Iris pigment epithelial cell (primary cell): ENCODE measurements at regions not wholly inside any gene's neighbourhood (a gene's known extent, or its start where the extent isn't known, plus 50 kb on each side); places are given as distances from the start of the nearest gene placed in this dataset.
A peak's percentile ranks its signal among the peaks of the same experiment; 100 is the strongest.
"Not testable (repeated sequence)": the region's sequence is repeated elsewhere in the genome, so short reads cannot be mapped to it uniquely, and the experiment has no call there.

Experiments used
- DNase-seq: peaks from one replicate; pipeline ENCODE4 v3.0.0-alpha.2; 2011; ENCODE audit warnings: low read depth

DNA sequence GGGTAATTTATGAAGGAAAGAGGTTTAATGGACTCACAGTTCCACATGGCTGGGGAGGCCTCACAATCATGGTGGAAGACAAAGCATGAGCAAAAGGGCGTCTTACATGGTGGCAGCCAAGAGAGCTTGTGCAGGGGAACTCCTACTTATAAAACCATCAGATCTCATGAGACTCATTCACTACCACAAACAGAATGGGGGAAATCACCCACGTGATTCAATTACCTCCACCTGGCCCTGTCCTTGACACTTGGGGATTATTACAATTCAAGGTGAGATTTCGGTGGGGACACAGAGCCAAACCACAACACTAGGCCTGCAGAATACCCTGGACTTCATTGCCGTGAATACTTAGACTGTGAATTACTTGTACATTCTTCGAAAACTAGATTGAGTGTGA, 431.7 kb upstream of the TENM3 start:
- DNase-seq: not testable (repeated sequence)

DNA sequence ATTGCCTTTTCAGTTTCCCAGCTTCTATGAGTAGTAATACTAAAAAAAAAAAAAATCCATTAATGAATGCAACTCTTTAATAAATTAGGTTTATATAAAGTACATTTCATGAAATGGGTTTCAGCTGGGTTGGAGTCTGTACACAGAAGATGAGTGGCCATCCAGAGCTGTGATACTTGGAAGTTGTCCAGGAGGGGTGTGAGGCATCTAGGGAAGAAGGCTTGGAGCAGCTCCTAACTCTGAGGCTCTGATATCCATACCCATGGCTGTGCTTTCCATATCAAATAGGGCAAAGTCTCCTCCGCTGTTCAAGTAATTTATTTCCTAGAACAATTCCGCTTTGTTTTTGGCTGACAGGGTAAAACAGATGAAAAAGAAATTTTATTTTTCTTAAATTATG, 423.3 kb upstream of the TENM3 start:
- DNase-seq: no peak

DNA sequence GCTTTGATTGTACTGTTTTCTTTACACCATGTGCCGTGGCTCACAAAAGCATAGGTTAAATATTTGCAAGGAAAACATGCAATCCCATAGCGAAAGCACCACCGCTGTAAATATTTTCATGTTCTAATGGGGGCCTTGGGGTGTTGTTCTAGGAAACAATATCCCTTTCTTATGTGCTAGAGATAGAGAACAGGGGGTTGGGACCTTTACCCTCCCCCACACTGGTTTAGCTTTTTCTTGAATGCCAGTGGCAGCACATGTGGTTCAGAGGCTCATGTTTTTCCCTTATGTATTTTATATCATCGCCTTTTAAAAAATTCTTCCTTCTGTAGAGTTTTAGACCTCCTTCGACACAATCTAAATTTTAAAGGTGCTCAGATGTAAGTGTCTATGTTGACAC, 422.6 kb upstream of the TENM3 start:
- DNase-seq: no peak

- DNase-seq: peak; percentile 61
Measured at GRCh38 chr4:181821039-181822004, 421.9 kb upstream of the TENM3 start.

DNA sequence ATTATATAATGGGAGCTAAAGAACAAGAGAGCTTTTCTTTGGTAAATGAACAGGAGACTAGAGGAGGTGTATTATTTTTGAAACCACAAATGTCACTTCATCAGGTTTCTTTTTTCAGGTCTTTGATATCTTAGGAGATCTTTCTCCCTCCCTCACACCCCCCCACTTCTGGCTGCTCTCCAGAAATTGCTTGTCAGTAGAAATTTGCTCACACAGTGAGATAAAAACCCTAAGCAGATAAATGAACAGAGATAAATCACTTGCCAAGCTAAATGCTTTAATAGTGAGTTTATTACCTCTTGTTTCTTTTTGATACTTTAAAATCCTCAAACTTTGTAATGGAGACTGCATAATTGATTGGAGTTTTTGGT, 421.2 kb upstream of the TENM3 start:
- DNase-seq: peak; percentile 35

DNA sequence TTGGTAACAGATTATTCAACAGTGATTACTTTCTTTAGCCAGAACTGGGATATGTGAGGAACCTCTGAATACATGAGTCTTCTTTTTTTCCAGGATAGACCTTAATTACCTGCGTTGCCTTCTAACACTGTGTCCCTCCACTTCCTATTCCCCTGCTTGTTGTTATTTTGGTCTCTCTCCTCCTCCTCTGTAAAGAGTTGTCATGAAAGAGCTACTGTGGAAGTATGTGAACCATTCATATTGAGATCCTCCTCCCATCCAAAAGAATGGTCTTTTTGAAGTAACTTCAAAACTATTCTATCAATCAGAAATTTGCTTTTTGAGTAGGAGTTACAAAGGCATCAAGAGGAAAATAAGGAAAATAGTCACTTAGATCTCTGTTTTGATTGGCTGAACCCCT, 420.0 kb upstream of the TENM3 start:
- no peak for DNase-seq

- DNase-seq: no peak
Measured at GRCh38 chr4:181823645-181824044, 419.6 kb upstream of the TENM3 start.

- no peak for DNase-seq
Measured at GRCh38 chr4:181825564-181825963, 417.6 kb upstream of the TENM3 start.

- no peak for DNase-seq
Measured at GRCh38 chr4:181827246-181827645, 416.0 kb upstream of the TENM3 start.

GRCh38 chr4:181830404-181831035, 412.7 kb upstream of the TENM3 start:
- DNase-seq: no peak

DNA sequence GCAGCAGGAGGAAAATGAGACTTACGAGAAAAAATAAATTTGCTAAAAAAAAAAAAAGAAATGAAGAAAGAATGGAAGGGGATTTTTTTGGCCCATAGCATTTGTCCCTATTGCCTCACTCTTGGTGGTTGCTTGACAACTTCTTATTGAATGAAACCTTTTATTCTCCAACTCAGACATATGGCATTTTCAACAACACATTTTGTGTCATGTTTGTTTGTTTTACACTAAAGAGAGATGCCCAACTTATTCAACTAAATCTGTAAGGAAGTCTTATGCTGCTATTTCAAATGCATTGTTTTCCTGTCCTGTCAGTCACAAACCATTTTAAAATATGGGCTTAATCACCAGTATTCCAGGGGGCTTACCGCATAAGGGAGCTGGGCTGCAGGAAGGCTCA, 409.1 kb upstream of the TENM3 start:
- DNase-seq: no peak

DNA sequence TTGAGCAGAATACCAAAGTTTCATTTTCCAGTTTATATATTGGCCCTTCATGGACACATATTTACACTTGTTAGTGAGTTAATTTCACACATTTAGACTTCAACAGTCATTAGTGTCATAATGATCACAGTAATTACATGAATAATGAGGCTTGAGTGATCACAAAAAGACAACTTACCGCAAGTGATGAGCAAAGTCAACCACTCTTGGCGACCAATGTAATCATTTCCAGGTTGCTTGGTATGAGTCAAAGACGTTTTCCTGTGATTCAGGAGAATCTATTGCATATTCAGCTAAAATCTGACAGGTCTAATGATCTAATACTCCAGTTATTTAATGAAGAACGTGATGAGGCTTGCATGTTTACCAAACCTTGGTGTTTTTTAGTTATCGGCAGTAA, 407.9 kb upstream of the TENM3 start:
- no peak for DNase-seq

DNA sequence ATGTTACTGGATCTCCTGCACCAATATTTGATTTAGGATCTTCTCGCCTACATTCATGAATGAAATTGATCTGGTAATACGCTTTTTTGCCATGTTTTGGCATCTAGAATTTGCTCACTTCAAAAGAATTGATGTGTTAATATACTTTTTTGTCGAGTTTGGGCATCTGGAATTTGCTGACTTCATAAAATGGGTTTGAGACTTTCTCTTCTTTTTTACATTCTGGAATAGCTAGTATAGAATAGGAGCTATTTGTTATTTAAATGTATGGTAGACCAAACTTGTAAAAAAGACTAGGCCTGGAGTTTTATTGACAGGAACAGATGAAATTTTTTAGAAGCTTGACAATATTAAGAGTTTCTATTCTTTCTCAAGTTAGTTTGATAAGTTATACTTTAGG, 404.9 kb upstream of the TENM3 start:
- no peak for DNase-seq

DNA sequence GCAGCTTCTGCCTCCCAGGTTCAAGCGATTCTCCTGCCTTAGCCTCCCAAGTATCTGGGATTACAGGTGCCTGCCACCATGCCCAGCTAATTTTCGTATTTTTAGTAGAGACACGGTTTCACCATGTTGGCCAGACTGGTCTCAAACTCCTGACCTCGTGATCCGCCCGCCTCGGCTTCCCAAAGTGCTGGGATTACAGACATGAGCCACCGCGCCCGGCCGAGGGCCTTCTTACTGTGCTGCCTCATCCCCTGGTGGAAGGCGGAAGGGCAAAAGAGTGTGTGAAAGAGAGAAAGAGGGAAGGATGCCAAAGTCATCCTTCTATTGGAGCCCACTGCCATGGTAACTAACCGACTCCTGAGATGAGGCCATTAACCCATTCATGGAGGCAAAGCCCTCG, 399.4 kb upstream of the TENM3 start:
- DNase-seq: not testable (repeated sequence)

GRCh38 chr4:181845617-181846016, 397.6 kb upstream of the TENM3 start:
- DNase-seq: no peak

DNA sequence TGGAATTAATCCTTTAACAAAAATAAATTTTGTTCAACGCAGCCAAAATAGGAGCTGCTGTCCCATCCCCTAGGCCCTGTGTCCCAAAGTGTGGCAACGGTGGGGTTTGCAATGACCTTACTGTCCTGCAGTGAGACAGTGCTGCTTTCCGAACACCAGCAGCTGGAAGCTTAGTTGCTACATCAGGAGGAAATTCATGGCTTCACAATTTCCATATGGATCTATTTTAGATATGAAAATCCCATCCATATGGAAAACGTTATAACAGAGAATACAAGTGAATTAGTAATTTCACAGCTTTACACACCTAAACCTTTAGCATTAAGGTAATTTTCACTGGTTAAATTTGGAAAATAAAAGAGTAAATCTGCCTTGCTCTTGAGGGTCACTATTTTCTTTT, 396.3 kb upstream of the TENM3 start:
- no peak for DNase-seq

DNA sequence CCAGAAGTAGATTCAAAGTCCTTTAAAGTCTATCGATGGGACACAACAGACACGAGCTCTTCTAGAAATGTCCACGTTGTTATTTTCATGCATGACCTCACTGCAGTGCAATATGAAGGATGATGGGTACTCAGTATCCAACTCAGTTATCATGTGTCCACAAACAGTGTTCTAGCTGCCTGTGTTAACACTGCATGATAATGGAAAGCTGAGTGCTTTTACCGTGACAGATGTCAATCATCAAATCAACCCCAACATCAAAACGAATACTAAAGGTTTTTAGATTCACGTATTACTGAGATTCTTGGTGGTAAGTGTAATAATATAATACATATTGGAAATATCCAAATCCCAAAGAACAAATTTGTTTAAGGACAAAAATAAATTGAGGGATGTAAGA, 394.8 kb upstream of the TENM3 start:
- DNase-seq: no peak

GRCh38 chr4:181849472-181849871, 393.7 kb upstream of the TENM3 start:
- DNase-seq: no peak

- DNase-seq: no peak
Measured at GRCh38 chr4:181853881-181854511, 389.2 kb upstream of the TENM3 start.

GRCh38 chr4:181855307-181855706, 387.9 kb upstream of the TENM3 start:
- DNase-seq: no peak

DNA sequence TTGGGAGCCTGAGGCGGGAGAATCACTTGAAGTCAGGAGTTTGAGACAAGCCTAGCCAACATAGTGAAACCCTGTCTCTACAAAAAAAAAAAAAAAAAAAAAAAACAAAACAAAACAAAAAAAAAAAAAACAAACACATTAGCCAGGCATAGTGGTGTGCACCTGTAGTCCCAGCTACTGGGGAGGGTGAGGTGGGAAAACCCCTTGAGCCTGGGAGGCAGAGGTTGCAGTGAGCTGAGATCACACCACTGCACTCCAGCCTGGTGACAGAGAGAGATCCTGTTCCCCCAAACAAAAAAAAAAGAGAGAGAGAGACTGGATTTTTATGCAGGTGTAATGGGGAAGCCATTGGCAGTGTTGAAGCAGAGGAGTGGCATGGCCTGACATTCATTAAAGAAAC, 385.7 kb upstream of the TENM3 start:
- DNase-seq: not testable (repeated sequence)

DNA sequence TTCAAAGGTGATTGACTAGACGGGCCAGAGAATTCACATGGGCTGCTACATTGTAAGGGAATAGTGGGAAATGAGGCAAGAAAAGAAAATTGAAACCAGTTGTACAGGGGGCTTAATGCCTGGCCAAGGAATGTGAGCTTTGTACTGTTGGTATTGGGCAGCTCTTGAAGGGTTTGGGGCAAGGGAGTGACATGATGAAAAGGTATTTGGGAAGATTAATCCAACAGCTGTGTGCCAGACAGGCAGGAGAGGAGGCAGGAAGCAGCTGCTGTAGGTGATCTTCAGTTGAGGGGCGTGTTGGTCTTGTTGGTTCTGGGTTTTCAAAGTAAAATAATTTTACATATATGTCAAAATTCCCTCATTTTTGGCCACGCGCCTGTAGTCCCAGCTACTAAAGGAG, 384.5 kb upstream of the TENM3 start:
- DNase-seq: no peak

DNA sequence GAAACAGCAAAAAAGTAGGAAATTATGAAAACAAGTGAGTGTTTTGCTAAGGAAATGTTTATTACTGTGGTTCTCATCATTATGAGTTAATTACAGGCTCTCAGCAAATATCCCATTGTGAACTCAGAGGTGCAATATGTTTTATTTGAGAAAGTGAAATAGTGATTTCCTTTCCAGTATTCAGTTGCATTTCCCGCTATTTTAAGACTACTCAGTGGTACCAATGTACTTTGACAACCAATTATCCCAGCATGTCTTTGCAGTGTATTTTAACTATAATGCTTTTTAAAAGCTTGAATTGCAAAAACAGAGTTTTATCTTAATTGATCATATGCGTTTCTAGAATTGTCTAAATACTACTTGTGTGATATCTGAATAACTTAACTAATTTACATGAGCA, 383.8 kb upstream of the TENM3 start:
- DNase-seq: no peak
